ENCODE measurements at regions not wholly inside any gene's neighbourhood (a gene's known extent, or its start where the extent isn't known, plus 50 kb on each side); places are given as distances from the start of the nearest gene placed in this dataset.
"Not testable (repeated sequence)": the region's sequence is repeated elsewhere in the genome, so short reads cannot be mapped to it uniquely, and the experiment has no call there.

DNA sequence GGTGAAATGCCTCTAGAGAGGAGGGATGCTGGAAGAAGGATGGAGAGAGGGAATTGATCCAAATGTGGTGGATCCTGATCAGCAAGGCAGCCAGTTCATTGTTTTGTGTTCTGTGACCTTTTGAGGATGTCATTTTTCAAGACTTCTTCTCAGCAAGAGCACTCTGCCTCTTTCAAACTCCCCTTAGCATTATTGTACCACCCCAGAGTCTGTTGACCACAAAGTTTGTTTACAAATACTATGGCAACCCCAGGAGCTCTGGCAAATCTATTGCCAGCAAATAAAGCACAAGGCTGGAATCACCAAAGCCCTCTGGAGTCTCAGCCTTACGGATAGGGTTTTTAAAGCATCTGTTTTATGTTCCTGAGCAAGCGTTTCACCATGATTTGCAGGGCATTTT is 76.2 kb upstream of the SLC1A3 start:
- Histone ChIP-seq H3K9ac (ENCODE audit: low read depth, low read length) (no peak overlapping the region), H3K27ac (ENCODE audit: low read depth, low read length) (no peak overlapping the region), H3K27me3 (ENCODE audit: insufficient read depth, low read length) (no peaks in the 10 kb centered on the region), H3K9me3 (ENCODE audit: insufficient read depth, low read depth, low read length) (no peaks in the 10 kb centered on the region), H3K4me1 (ENCODE audit: insufficient read depth, low read length) (no peaks in the 10 kb centered on the region), H3K4me3 (ENCODE audit: low read length) (no peak overlapping the region), H3K36me3 (ENCODE audit: insufficient read depth, low read length) (no peaks in the 10 kb centered on the region)
- 94% methylated on average over 2 of the region's 2 CpGs for WGBS

DNA sequence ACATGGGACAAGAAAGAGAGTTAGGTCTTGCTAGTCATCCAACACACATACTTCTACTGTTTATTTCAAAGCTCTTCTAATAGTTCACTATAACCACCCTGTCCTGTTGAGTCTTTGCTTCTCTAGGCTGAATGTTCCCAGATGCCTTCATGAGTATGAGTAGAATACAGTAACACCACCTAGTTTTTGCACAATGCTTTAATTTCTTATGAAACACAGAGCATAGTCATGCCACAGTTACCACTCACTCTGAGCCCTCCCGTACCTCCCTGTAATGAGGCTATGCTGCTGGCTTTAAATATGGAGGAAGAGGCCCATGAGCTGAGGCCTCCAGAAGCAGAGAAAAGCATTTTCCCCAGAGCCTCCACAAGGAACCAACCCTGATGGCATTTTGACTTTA is 75.0 kb upstream of the SLC1A3 start:
- Histone ChIP-seq H3K4me1 (ENCODE audit: insufficient read depth, low read length) (no peaks in the 10 kb centered on the region), H3K36me3 (ENCODE audit: insufficient read depth, low read length) (no peaks in the 10 kb centered on the region), H3K4me3 (ENCODE audit: low read length) (no peak overlapping the region), H3K9me3 (ENCODE audit: insufficient read depth, low read depth, low read length) (no peaks in the 10 kb centered on the region), H3K27ac (ENCODE audit: low read depth, low read length) (no peak overlapping the region), H3K9ac (ENCODE audit: low read depth, low read length) (no peak overlapping the region), H3K27me3 (ENCODE audit: insufficient read depth, low read length) (no peaks in the 10 kb centered on the region)
- WGBS, result 87% methylated on average over 1 of the region's 1 CpG

DNA sequence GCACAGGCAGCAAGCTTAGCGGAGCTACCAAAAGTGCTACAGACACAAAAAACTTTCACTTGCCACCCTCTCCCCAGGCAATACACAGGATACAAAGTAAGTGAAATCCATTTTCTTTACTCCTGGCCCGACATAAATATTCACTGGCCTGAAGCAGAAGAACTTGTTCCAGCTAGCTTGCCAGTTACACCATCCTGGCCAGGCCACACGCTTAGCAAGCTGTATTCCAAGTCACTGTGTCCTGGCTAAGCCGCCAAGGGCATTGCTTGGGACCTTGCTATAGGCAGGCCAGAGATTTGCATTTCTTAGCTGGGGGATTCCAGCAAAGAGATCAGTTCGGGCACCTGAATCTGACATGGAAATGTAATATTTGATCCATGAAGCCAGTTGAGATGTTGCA is 71.0 kb upstream of the SLC1A3 start:
- no peaks in the 10 kb centered on the region for H3K9me3 ChIP-seq (ENCODE audit: insufficient read depth, low read depth, low read length)
- no peaks in the 10 kb centered on the region for H3K27me3 ChIP-seq (ENCODE audit: insufficient read depth, low read length)
- no peak overlapping the region for H3K9ac ChIP-seq (ENCODE audit: low read depth, low read length)
- 91% methylated on average over 5 of the region's 5 CpGs for WGBS
- H3K36me3 ChIP-seq (ENCODE audit: insufficient read depth, low read length), result no peaks in the 10 kb centered on the region
- H3K4me1 ChIP-seq (ENCODE audit: insufficient read depth, low read length), result no peaks in the 10 kb centered on the region
- H3K4me3 ChIP-seq (ENCODE audit: low read length), result no peak overlapping the region
- H3K27ac ChIP-seq (ENCODE audit: low read depth, low read length), result no peak overlapping the region

DNA sequence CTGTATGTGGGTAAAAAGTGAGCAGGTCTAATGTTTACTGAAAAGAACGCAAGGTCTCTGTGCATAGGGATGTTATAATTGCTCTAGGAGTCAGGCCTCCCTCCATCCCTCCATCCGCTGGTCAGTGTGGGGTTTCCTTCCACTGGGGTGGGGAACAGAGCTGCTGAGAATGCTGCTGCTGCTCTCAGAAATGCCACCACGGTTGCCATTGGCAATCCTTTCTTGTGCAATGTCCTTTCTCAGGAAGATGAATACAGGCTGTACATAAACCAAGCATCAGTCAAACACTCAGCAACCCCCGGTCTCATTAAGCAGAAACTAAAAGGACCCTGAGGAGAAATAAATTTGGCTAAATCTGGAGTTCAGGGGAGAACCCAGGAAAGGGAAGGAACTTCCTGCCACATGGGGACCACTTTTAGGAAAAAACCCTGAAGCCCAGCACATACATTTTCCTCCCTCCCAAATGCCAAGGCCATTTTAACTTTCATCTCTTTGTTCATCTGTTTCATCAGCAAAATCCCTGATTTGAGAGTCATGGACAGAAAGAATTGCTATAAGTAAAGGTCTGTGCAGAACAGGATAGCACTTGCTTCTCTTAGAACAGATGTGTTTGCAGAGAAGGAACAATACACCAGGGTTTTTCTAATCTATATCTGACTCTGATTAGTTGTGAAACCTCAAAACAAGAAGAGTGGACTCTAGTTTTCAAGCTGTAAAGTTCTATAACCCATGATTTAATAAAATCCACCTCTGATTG is 70.4 kb upstream of the SLC1A3 start:
- H3K9ac ChIP-seq (ENCODE audit: low read depth, low read length), result no peak overlapping the region
- H3K4me3 ChIP-seq (ENCODE audit: low read length), result no peak overlapping the region
- no peaks in the 10 kb centered on the region for H3K36me3 ChIP-seq (ENCODE audit: insufficient read depth, low read length)
- 85% methylated on average over 4 of the region's 4 CpGs for WGBS
- H3K27ac ChIP-seq (ENCODE audit: low read depth, low read length), result no peak overlapping the region; the same call in 1 of the 2 replicates
- H3K4me1 ChIP-seq (ENCODE audit: insufficient read depth, low read length), result no peaks in the 10 kb centered on the region
- H3K27me3 ChIP-seq (ENCODE audit: insufficient read depth, low read length), result no peaks in the 10 kb centered on the region
- H3K9me3 ChIP-seq (ENCODE audit: insufficient read depth, low read depth, low read length), result no peaks in the 10 kb centered on the region

DNA sequence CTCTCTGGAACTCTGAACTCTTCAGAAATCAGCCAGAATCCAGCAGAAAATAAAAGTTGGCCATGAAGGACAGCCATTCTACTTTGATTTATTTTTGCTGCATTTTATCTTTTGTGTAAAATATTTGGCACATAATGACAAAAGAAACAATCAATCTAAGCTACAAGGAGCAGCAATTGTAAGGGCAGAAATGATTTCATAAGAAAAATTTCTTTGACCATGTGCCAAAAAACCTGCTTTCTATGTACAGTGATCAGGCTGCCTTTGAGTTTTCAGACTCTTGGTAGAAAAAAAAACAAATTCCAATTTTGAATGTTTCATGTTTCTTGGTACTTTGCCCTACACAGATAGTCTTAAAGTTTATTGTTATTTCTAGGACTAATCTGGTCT is 69.8 kb upstream of the SLC1A3 start:
- no peaks in the 10 kb centered on the region for H3K9me3 ChIP-seq (ENCODE audit: insufficient read depth, low read depth, low read length)
- H3K9ac ChIP-seq (ENCODE audit: low read depth, low read length), result no peak overlapping the region
- H3K36me3 ChIP-seq (ENCODE audit: insufficient read depth, low read length), result no peaks in the 10 kb centered on the region
- H3K27me3 ChIP-seq (ENCODE audit: insufficient read depth, low read length), result no peaks in the 10 kb centered on the region
- H3K4me3 ChIP-seq (ENCODE audit: low read length), result no peak overlapping the region
- no peaks in the 10 kb centered on the region for H3K4me1 ChIP-seq (ENCODE audit: insufficient read depth, low read length)
- H3K27ac ChIP-seq (ENCODE audit: low read depth, low read length), result no peak overlapping the region

DNA sequence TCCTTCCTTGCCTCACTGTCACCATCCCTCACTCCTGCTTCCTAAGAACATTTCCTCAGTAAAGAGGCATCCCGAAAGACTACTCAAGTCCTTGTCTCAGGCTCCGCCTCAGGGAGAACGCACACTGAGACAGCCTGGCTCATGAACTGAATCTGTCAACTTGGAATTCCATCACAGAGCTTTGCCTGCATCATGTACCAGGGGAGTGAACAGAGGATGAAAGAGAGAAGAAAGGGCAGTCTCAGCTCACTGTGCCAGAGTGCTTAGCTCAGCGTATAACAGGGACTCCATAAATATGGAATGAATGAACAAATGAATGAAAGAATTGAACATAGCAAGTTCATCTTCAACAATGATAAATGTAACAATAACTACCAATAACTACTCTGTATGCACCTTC is 68.7 kb upstream of the SLC1A3 start:
- H3K4me3 ChIP-seq (ENCODE audit: low read length), result no peak overlapping the region
- H3K4me1 ChIP-seq (ENCODE audit: insufficient read depth, low read length), result no peaks in the 10 kb centered on the region
- WGBS, result 92% methylated on average over 4 of the region's 4 CpGs
- no peaks in the 10 kb centered on the region for H3K36me3 ChIP-seq (ENCODE audit: insufficient read depth, low read length)
- no peaks in the 10 kb centered on the region for H3K9me3 ChIP-seq (ENCODE audit: insufficient read depth, low read depth, low read length)
- no peak overlapping the region for H3K27ac ChIP-seq (ENCODE audit: low read depth, low read length)
- H3K9ac ChIP-seq (ENCODE audit: low read depth, low read length), result no peak overlapping the region
- H3K27me3 ChIP-seq (ENCODE audit: insufficient read depth, low read length), result no peaks in the 10 kb centered on the region

DNA sequence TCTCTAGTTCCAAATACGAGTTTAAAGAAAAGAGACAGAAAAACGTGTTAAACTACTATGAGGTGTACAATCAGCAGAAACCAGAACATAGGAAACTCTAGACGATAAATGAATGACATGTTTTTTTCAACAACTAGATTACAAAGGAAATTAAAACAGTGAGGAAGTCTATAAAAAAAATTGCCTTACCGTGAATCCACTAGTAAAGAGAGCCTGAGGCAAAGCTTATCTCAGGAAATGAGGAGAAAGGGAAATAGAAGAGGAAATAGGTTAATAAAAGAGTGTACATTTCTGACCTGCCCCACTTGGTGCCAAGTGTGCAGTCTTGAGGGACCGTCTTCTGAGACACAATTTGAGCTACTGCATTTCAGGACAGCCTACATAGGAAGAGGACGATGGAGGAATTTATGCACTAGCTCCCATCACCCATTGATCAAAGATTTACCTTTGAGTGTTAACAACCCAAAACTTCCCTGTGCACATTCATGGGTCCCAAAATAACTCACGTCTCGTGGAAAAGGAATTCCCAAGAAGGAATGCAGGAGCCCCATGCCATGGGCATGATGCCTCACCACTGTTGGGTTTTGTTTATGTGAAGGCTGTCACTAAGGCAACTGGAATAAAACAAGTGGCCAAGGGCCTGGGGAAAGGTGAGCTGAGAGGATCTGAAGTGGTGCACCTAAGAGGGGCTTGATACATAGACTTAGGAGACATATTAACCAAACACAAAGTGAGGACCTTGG is 53.6 kb upstream of the SLC1A3 start:
- Histone ChIP-seq H3K9ac (ENCODE audit: low read depth, low read length) (no peak overlapping the region), H3K27me3 (ENCODE audit: insufficient read depth, low read length) (no peaks in the 10 kb centered on the region), H3K4me1 (ENCODE audit: insufficient read depth, low read length) (no peaks in the 10 kb centered on the region), H3K4me3 (ENCODE audit: low read length) (no peak overlapping the region), H3K36me3 (ENCODE audit: insufficient read depth, low read length) (no peaks in the 10 kb centered on the region), H3K27ac (ENCODE audit: low read depth, low read length) (no peak overlapping the region), H3K9me3 (ENCODE audit: insufficient read depth, low read depth, low read length) (no peaks in the 10 kb centered on the region)
- WGBS, result 92% methylated on average over 8 of the region's 8 CpGs

DNA sequence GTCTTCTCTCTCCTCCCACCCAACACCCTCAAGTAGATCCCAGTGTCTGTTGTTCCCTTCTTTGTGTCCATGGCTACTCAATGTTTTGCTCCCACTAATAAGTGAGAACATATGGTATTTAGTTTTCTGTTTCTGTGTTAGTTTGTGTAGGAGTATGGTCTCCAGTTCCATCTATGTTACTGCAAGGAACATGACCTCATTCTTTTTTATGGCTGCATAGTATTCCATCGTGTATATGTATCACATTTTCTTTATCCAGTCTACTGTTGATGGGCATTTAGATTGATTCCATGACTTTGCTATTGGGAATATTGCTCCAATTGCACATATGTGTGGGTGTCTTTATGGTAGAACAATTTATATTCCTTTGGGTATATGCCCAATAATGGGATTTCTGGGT is 51.4 kb upstream of the SLC1A3 start:
- not testable (repeated sequence) for H3K4me1 ChIP-seq (ENCODE audit: insufficient read depth, low read length); H3K4me3 ChIP-seq (ENCODE audit: low read length); H3K27me3 ChIP-seq (ENCODE audit: insufficient read depth, low read length); H3K36me3 ChIP-seq (ENCODE audit: insufficient read depth, low read length); H3K9ac ChIP-seq (ENCODE audit: low read depth, low read length); H3K27ac ChIP-seq (ENCODE audit: low read depth, low read length); H3K9me3 ChIP-seq (ENCODE audit: insufficient read depth, low read depth, low read length)
- 83% methylated on average over 1 of the region's 1 CpG for WGBS

Measured in HUES64 (cell line).